ENCODE measurements at regions not wholly inside any gene's neighbourhood (a gene's known extent, or its start where the extent isn't known, plus 50 kb on each side); places are given as distances from the start of the nearest gene placed in this dataset.

DNA sequence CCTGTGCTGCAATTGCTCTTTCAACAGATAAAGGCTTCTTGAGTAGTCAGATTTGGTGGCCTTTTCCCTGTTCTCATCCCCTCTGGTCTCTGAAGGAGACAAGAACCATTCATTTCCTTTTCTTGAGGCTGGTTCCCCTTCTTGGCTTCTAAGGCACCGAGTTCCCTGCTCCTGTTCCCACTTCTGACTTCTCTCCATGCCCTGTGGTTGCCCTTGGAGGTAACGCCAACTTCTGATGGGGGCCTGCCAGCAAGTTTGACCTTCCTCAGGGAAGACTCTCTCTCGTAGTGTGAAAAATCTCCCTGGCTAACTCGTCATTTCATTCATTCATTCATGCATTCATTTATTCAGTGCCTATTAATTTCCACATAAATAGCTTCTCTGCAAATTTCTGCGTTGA, 302.4 kb upstream of the SOX11 start:
- H3K4me2 ChIP-seq (ENCODE audit: insufficient read depth, low read length, poor library complexity, severe bottlenecking): no peak overlapping the region
- H3K4ac ChIP-seq (ENCODE audit: low read length): no peak overlapping the region
- H3K27me3 ChIP-seq (ENCODE audit: control insufficient read depth in 3 of 3, insufficient read depth in 3 of 3, low read depth in 1 of 3, low read length in 3 of 3): no peaks in the 10 kb centered on the region
- no peak overlapping the region for H4K91ac ChIP-seq (ENCODE audit: low read depth, low read length, poor library complexity)
- no peak overlapping the region for H3K14ac ChIP-seq (ENCODE audit: low read length)
- no peak overlapping the region for H2BK120ac ChIP-seq (ENCODE audit: low read depth, low read length)
- H3K36me3 ChIP-seq (replicated peaks in 1 of 2; ENCODE audit: control insufficient read depth in 2 of 2, insufficient read depth in 2 of 2, low read length in 2 of 2): no peaks in the 10 kb centered on the region
- H2AFZ ChIP-seq (ENCODE audit: low read length): peak overlapping the region; percentile 51
- no peak overlapping the region for H3K9ac ChIP-seq (ENCODE audit: low read depth, low read length, poor library complexity)
- H3K9me3 ChIP-seq (replicated peaks in 1 of 2; ENCODE audit: control insufficient read depth in 2 of 2, insufficient read depth in 1 of 2, low read depth in 1 of 2, low read length in 2 of 2): no peaks in the 10 kb centered on the region
- peaks cover 1 to 7% of the 10 kb centered on the region in 2 donors for H3K4me1 ChIP-seq (ENCODE audit: control insufficient read depth in 2 of 2, insufficient read depth in 1 of 2, low read depth in 1 of 2, low read length in 2 of 2)
- no peak overlapping the region for H3K27ac ChIP-seq (replicated peaks; ENCODE audit: low read length)
- no peak overlapping the region for H3K23ac ChIP-seq (ENCODE audit: low read depth, low read length, poor library complexity)
- DNase-seq (ENCODE audit: low spot score): no peak
- no peak overlapping the region for H2AK5ac ChIP-seq (ENCODE audit: low read depth, low read length)
- H3K4me3 ChIP-seq (ENCODE audit: low read length in 2 of 2): no peak overlapping the region
- no peak overlapping the region for H4K8ac ChIP-seq (ENCODE audit: low read depth, low read length)
- no CpG with 5 or more reads among the region's 5 CpGs for WGBS, 2 donors (ENCODE audit: extremely low coverage in 2 of 2, insufficient read length in 2 of 2, insufficient replicate concordance in 1 of 2)
- H2BK12ac ChIP-seq (ENCODE audit: low read length): no peak overlapping the region
- no peak overlapping the region for H3K18ac ChIP-seq (ENCODE audit: low read length)
- no peak overlapping the region for H2BK5ac ChIP-seq (ENCODE audit: low read length)
- no peaks in the 10 kb centered on the region for H3K79me1 ChIP-seq (ENCODE audit: low read depth, low read length)
- no peak overlapping the region for H2BK15ac ChIP-seq (ENCODE audit: low read length)

DNA sequence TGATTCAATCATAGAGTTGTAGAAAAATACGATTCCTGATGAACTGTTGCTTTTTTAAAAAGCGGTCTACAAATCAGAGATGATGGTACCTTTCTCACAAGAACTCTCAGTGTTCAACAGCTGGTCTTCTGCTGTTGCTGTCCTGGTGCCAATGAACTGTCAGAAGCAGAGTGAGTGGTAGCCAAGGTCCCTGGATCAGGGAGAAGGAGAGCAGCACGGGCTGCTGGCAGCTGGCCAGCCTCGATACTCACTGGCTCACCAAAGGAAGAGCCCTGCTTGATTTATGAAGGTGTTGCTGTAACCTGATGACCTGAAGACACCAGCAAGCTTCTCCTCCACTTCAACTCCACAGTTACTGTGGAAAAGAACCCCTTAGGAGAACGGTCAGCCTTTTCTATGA, 300.8 kb upstream of the SOX11 start:
- Histone ChIP-seq H3K79me1 (ENCODE audit: low read depth, low read length) (no peaks in the 10 kb centered on the region), H3K18ac (ENCODE audit: low read length) (peak overlapping the region; percentile 55), H4K8ac (ENCODE audit: low read depth, low read length) (no peak overlapping the region), H3K14ac (ENCODE audit: low read length) (no peak overlapping the region), H3K4me3 (ENCODE audit: low read length in 2 of 2) (no peak overlapping the region), H3K23ac (ENCODE audit: low read depth, low read length, poor library complexity) (no peak overlapping the region), H3K36me3 (replicated peaks in 1 of 2; ENCODE audit: control insufficient read depth in 2 of 2, insufficient read depth in 2 of 2, low read length in 2 of 2) (no peaks in the 10 kb centered on the region), H3K4me1 (ENCODE audit: control insufficient read depth in 2 of 2, insufficient read depth in 1 of 2, low read depth in 1 of 2, low read length in 2 of 2) (peaks cover 1 to 3% of the 10 kb centered on the region in 2 donors), H4K91ac (ENCODE audit: low read depth, low read length, poor library complexity) (no peak overlapping the region), H3K4ac (ENCODE audit: low read length) (no peak overlapping the region), H2BK12ac (ENCODE audit: low read length) (no peak overlapping the region), H2AK5ac (ENCODE audit: low read depth, low read length) (no peak overlapping the region), H3K9ac (ENCODE audit: low read depth, low read length, poor library complexity) (no peak overlapping the region), H3K27ac (replicated peaks; ENCODE audit: low read length) (no peak overlapping the region), H3K9me3 (replicated peaks in 1 of 2; ENCODE audit: control insufficient read depth in 2 of 2, insufficient read depth in 1 of 2, low read depth in 1 of 2, low read length in 2 of 2) (no peaks in the 10 kb centered on the region), H2BK15ac (ENCODE audit: low read length) (no peak overlapping the region), H2BK5ac (ENCODE audit: low read length) (no peak overlapping the region), H2AFZ (ENCODE audit: low read length) (no peak overlapping the region), H3K27me3 (ENCODE audit: control insufficient read depth in 3 of 3, insufficient read depth in 3 of 3, low read depth in 1 of 3, low read length in 3 of 3) (no peaks in the 10 kb centered on the region), H3K4me2 (ENCODE audit: insufficient read depth, low read length, poor library complexity, severe bottlenecking) (no peak overlapping the region), H2BK120ac (ENCODE audit: low read depth, low read length) (no peak overlapping the region)
- DNase-seq (ENCODE audit: low spot score): no peak
- WGBS, 2 donors (ENCODE audit: extremely low coverage in 2 of 2, insufficient read length in 2 of 2, insufficient replicate concordance in 1 of 2): no CpG with 5 or more reads among the region's 5 CpGs

DNA sequence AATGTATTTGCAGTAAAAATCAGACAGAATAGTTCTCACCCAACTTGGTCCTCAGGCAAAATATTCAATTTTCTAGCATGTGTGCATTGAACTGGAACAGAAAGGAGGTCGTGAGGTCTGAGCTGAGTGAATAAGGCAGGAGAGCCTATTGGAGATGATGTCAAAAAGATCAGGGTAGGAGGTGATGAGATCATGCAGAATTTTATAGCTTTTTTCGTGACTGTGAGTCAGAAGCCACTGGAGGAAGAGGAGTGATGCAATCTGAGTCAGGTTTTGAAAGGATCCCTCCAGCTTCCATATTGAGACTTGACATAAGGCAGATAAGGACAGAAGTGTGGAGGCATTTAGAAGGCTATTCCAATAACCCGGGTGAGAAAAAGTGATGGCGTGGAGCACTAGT, 299.5 kb upstream of the SOX11 start:
- no peak overlapping the region for H2BK15ac ChIP-seq (ENCODE audit: low read length)
- H3K9ac ChIP-seq (ENCODE audit: low read depth, low read length, poor library complexity): no peak overlapping the region
- no peak overlapping the region for H3K27ac ChIP-seq (replicated peaks; ENCODE audit: low read length)
- no peak overlapping the region for H3K18ac ChIP-seq (ENCODE audit: low read length)
- no peak for DNase-seq (ENCODE audit: low spot score)
- H3K4me2 ChIP-seq (ENCODE audit: insufficient read depth, low read length, poor library complexity, severe bottlenecking): no peak overlapping the region
- H3K4me1 ChIP-seq (ENCODE audit: control insufficient read depth in 2 of 2, insufficient read depth in 1 of 2, low read depth in 1 of 2, low read length in 2 of 2): peaks cover 1 to 3% of the 10 kb centered on the region in 2 donors
- no peaks in the 10 kb centered on the region for H3K9me3 ChIP-seq (replicated peaks in 1 of 2; ENCODE audit: control insufficient read depth in 2 of 2, insufficient read depth in 1 of 2, low read depth in 1 of 2, low read length in 2 of 2)
- no CpG with 5 or more reads among the region's 4 CpGs for WGBS, 2 donors (ENCODE audit: extremely low coverage in 2 of 2, insufficient read length in 2 of 2, insufficient replicate concordance in 1 of 2)
- no peak overlapping the region for H2BK5ac ChIP-seq (ENCODE audit: low read length)
- no peaks in the 10 kb centered on the region for H3K27me3 ChIP-seq (ENCODE audit: control insufficient read depth in 3 of 3, insufficient read depth in 3 of 3, low read depth in 1 of 3, low read length in 3 of 3)
- no peak overlapping the region for H3K4ac ChIP-seq (ENCODE audit: low read length)
- H2BK120ac ChIP-seq (ENCODE audit: low read depth, low read length): no peak overlapping the region
- no peak overlapping the region for H2AK5ac ChIP-seq (ENCODE audit: low read depth, low read length)
- no peak overlapping the region for H3K4me3 ChIP-seq (ENCODE audit: low read length in 2 of 2)
- no peaks in the 10 kb centered on the region for H3K79me1 ChIP-seq (ENCODE audit: low read depth, low read length)
- H2BK12ac ChIP-seq (ENCODE audit: low read length): no peak overlapping the region
- H2AFZ ChIP-seq (ENCODE audit: low read length): no peak overlapping the region
- H3K36me3 ChIP-seq (replicated peaks in 1 of 2; ENCODE audit: control insufficient read depth in 2 of 2, insufficient read depth in 2 of 2, low read length in 2 of 2): no peaks in the 10 kb centered on the region
- no peak overlapping the region for H4K8ac ChIP-seq (ENCODE audit: low read depth, low read length)
- no peak overlapping the region for H3K23ac ChIP-seq (ENCODE audit: low read depth, low read length, poor library complexity)
- no peak overlapping the region for H4K91ac ChIP-seq (ENCODE audit: low read depth, low read length, poor library complexity)
- no peak overlapping the region for H3K14ac ChIP-seq (ENCODE audit: low read length)

DNA sequence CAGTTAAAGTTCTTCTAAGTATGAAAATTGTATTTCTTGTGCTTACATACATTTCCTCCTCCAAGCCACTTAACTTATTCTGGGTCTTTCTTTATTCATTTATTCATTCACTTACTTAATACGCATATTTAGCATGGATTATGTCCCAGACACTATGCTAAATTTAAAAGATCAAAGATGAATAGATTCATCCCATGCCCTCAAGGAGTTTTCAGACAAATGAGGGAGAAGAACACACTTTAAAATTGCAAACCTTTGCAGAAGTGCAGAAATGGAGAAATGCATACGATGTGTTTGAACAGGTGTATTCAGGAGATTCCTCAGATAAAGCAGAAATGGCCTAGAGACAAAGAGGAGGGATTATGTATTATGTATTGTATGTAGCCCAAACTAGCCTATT, 298.7 kb upstream of the SOX11 start:
- Histone ChIP-seq H3K18ac (ENCODE audit: low read length) (no peak overlapping the region), H3K9ac (ENCODE audit: low read depth, low read length, poor library complexity) (no peak overlapping the region), H3K27me3 (ENCODE audit: control insufficient read depth in 3 of 3, insufficient read depth in 3 of 3, low read depth in 1 of 3, low read length in 3 of 3) (no peaks in the 10 kb centered on the region), H2AK5ac (ENCODE audit: low read depth, low read length) (no peak overlapping the region), H2BK15ac (ENCODE audit: low read length) (no peak overlapping the region), H3K4me3 (ENCODE audit: low read length in 2 of 2) (no peak overlapping the region), H3K14ac (ENCODE audit: low read length) (no peak overlapping the region), H4K91ac (ENCODE audit: low read depth, low read length, poor library complexity) (no peak overlapping the region), H3K36me3 (replicated peaks in 1 of 2; ENCODE audit: control insufficient read depth in 2 of 2, insufficient read depth in 2 of 2, low read length in 2 of 2) (no peaks in the 10 kb centered on the region), H3K4ac (ENCODE audit: low read length) (no peak overlapping the region), H4K8ac (ENCODE audit: low read depth, low read length) (no peak overlapping the region), H2BK120ac (ENCODE audit: low read depth, low read length) (no peak overlapping the region), H3K27ac (replicated peaks; ENCODE audit: low read length) (no peak overlapping the region), H3K79me1 (ENCODE audit: low read depth, low read length) (no peaks in the 10 kb centered on the region), H3K4me1 (ENCODE audit: control insufficient read depth in 2 of 2, insufficient read depth in 1 of 2, low read depth in 1 of 2, low read length in 2 of 2) (peaks cover 1 to 3% of the 10 kb centered on the region in 2 donors), H3K23ac (ENCODE audit: low read depth, low read length, poor library complexity) (no peak overlapping the region), H2BK12ac (ENCODE audit: low read length) (no peak overlapping the region), H2BK5ac (ENCODE audit: low read length) (no peak overlapping the region), H3K4me2 (ENCODE audit: insufficient read depth, low read length, poor library complexity, severe bottlenecking) (no peak overlapping the region), H2AFZ (ENCODE audit: low read length) (no peak overlapping the region), H3K9me3 (replicated peaks in 1 of 2; ENCODE audit: control insufficient read depth in 2 of 2, insufficient read depth in 1 of 2, low read depth in 1 of 2, low read length in 2 of 2) (no peaks in the 10 kb centered on the region)
- no peak for DNase-seq (ENCODE audit: low spot score)
- no CpG with 5 or more reads among the region's 2 CpGs for WGBS, 2 donors (ENCODE audit: extremely low coverage in 2 of 2, insufficient read length in 2 of 2, insufficient replicate concordance in 1 of 2)
